T-helper 2 cell (primary cell): ENCODE measurements at regions not wholly inside any gene's neighbourhood (a gene's known extent, or its start where the extent isn't known, plus 50 kb on each side); places are given as distances from the start of the nearest gene placed in this dataset.

Experiments used
- DNase-seq, 5 experiments: peaks; one replicate each; pipeline versions ENCODE4 v3.0.0 to v3.0.0-alpha.2; 2012 to 2022

DNA sequence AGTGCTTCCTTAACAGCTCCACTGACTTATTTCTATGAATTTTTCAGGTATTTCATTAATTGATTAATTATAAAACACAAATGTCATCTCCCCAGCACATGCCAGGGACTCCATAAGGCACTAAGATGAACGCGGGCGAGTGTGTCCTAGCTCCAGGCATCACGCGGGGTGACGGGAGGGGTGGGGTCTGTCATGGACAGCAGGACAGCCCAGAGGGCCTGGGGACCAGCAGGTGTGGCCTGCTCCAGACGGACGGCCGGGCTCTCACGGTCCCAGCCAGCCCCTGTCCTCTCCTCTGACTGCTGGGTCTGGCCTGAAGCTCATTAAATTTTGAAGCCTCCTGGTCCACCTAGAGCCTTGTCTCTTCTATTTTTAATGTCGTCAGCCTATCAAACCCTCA is 531.1 kb downstream of the BRD1 start:
- no peak for DNase-seq

- no peak for DNase-seq
Observed at GRCh38 chr22:49295851-49296560, 531.7 kb downstream of the BRD1 start.

DNA sequence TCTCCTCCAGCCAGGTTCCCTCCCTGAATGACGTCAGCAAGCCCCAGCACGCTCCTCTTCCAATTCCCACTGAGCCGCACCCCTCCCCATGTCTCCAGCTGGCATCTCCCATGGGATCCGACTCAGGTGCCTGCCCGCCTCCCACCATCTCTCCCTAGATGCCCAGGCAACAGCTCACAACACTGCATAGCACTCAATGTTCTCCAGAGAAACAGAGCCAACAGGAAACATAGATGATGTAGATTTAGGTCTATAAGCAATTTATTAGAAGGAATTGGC is 532.3 kb downstream of the BRD1 start:
- DNase-seq, result no peak

- DNase-seq, result no peak
Observed at GRCh38 chr22:49294656-49295464, 532.8 kb downstream of the BRD1 start.

GRCh38 chr22:49292909-49293308 is 534.8 kb downstream of the BRD1 start:
- no peak for DNase-seq

GRCh38 chr22:49291781-49292180 is 535.9 kb downstream of the BRD1 start:
- no peak for DNase-seq

DNA sequence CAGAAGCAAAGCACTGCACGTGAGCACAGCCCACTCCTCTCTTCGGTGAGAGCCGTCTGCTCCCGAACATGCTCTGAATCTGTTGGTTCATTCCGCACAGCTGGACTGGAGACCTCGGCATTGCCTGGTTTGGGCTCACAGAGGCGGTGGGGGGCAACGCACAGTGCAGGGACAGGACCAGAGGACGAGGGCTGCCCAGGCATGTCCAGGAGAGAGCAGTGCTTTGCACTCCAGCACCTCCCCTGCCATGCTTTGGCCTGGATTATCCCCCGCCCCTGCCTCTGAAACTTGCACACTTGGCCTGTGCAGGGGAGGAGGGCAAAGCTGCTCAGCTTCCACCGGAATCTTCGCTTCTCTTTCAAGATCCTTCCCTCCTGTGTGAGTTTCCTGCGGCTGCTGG is 536.5 kb downstream of the BRD1 start:
- no peak for DNase-seq

GRCh38 chr22:49290711-49291110 is 537.0 kb downstream of the BRD1 start:
- no peak for DNase-seq

GRCh38 chr22:49289822-49290679 is 537.6 kb downstream of the BRD1 start:
- no peak for DNase-seq

GRCh38 chr22:49286181-49286760 is 541.4 kb downstream of the BRD1 start:
- DNase-seq, result no peak

DNA sequence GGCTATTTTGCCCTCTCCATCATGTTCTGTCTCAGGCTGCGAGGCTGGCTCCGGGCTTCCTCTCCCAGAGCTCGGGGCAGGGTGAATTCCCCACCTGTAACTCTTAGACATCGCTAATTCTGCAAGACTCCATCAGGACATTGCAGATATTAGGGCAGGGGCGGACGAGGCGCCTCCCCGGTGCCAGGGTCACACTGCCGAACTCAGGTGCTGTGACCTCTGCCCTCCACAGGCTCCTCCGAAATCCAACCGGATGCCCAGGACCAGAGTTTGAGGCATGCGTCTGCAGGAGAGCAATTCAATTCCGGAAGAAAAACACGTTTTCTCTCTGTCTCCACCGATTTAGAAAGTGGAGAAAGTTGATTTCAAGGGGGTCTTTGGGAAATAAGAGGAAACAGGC is 542.7 kb downstream of the BRD1 start:
- DNase-seq, result no peak

DNA sequence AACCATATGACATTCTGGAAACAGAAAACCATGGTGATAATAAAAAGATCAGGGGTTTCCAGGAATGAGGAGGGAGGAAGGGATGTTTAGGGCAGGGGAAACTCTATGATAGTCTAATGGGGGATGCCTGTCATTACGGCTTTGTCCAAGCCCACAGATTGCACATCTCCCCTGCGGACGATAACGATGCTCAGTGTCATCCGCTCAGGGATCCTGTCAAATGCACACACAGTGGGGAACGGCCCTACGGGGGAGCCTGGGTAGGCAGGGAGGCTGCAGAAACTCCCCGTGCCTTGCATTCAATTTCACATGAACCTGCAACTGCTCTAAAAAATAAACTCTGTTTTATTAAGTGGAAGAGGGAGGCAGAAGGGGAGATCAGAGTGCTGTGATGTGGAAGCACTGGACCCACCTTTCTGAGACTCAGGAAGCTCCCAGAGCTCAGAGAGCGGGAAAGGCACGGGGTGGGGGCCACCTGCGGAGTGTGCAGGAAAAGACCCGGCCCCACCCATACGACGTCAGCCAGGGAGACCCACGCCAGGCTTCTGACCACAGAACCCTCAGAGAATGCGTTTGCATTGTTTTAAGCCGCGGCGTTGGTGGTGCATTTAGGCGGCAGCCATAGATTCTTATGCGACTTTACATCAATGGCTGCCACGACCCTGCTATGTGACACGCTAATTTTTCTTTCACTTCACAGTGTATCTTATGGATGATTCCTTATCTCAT is 543.5 kb downstream of the BRD1 start:
- DNase-seq, result no peak

GRCh38 chr22:49282596-49282995 is 545.1 kb downstream of the BRD1 start:
- DNase-seq, result no peak

DNA sequence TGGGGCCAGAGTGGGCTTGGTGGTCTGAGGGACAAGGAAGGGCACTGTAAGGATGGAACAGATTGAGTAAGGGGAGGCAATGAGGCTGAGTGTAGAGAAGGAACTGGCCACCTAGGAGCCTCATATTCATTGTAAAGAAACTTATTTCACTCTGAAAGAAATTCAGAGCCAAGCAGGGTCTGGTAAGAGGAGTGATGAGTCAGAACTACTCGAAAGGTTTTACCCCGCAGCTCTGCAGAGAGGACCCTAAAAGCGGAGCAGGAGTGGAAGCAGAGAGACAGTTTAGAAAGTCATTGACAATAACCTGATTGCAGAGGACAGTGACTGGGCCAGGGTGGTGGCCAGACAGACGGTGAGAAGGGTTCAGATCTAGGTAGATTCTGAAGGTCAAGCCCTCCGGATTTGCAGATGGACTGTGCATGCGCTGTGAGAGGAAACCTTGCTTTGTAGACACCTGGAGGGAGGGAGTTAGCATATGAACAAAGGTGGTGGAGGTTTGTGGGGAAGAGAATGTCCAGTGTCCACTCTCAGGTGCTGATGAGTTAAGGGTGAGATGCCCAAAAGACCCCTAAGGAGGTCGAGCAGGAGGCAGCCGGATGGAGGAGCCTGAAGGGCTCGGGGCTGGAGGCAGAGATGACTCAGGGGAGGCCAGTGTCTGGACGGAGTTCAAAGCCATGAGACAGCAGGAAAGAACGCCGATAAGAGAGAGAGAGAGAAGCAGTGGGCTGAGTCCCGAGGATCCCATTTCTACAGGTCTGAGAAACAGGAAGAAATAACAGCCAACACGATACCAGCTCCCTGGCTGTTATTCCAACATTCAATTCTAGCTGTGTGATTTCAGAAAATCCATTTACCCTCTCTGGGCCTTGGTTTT is 546.0 kb downstream of the BRD1 start:
- no peak for DNase-seq

- no peak for DNase-seq
Observed at GRCh38 chr22:49278340-49278739, 549.3 kb downstream of the BRD1 start.

DNA sequence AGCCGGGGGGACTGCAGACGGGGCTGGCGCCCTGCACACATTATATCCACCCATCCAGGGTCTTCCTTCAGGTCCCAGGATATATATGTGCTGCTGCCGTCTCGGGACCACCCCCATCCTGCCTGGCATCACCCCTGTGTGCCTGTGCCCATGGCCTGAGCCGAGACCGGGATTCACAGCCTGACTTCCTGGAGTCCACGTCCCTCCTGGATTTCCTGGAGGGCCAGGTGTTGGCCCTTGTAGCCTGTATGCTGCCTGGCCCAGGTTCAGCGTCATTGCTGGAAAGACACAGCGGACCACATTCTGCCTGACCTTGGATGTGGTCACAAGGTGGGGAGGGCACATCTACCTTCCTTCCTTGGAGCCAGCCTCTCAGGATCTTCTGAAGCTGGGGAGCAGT is 551.1 kb downstream of the BRD1 start:
- DNase-seq, result no peak

- DNase-seq, result no peak
Observed at GRCh38 chr22:49274754-49275380, 552.8 kb downstream of the BRD1 start.

- no peak for DNase-seq
Observed at GRCh38 chr22:49272546-49273125, 555.0 kb downstream of the BRD1 start.

GRCh38 chr22:49271831-49272230 is 555.8 kb downstream of the BRD1 start:
- no peak for DNase-seq

GRCh38 chr22:49271369-49271727 is 556.3 kb downstream of the BRD1 start:
- no peak for DNase-seq
